EH (cell line): ENCODE measurements at regions not wholly inside any gene's neighbourhood (a gene's known extent, or its start where the extent isn't known, plus 50 kb on each side); places are given as distances from the start of the nearest gene placed in this dataset.

Experiments
- DNase-seq: peaks from one replicate; pipeline ENCODE4 v3.0.0-alpha.2; 2015; ENCODE audit warnings: low read depth

DNA sequence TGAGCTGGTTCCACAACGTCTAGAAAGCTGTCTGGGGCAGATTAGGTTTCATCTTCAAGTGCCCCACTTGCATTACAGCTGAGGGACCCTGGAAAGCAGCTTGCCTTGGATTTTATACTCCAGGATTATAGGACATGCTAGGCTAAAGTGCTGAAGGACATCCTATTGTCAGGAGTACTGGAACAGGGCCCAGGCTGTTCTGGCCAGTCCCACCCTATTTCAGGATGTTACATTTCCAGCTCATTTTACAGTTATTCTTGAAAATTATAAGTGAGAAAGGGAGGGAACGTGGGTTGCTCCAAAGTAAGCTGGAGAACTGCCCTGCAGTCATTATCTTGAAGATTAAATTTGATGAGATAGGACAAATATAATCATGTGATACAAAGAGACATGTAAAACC is 71.0 kb upstream of the UGT8 start:
- DNase-seq: no peak

DNA sequence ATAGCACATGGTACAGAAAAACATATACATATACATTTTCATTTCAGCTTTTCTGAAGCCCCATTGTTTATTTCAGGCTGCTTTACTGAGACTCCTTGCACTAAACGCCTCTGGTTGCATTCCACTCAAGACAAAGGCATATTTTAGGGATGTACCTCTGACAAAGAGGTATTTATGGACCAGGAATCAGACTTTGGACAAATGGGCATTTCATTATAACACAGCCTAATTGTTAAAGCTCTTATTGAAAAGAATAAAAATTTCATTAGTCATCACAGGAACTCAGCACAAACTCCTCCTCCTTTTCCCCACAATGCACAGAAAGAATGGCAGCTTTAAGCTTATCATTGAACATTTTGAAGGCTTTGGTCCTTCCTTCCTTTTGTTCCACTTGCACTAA is 62.9 kb upstream of the UGT8 start:
- no peak for DNase-seq

DNA sequence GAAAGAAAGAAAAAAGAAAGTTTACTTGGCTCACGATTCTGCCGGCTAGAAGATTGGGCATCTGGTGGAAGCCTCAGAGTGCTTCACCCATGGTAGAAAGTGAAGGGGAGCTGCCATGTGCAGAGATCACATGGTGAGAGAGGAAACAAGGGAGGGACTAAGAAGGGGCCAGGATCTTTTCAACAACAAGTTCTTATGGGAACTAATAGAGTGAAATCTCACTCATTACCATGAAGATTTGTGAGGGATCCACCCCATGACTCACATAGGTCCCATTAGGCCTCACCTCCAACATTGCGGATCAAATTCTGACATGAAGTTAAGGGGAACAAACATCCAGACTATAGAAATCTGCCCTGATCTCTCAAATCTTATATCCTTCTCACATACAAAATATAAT is 61.3 kb upstream of the UGT8 start:
- DNase-seq: no peak

DNA sequence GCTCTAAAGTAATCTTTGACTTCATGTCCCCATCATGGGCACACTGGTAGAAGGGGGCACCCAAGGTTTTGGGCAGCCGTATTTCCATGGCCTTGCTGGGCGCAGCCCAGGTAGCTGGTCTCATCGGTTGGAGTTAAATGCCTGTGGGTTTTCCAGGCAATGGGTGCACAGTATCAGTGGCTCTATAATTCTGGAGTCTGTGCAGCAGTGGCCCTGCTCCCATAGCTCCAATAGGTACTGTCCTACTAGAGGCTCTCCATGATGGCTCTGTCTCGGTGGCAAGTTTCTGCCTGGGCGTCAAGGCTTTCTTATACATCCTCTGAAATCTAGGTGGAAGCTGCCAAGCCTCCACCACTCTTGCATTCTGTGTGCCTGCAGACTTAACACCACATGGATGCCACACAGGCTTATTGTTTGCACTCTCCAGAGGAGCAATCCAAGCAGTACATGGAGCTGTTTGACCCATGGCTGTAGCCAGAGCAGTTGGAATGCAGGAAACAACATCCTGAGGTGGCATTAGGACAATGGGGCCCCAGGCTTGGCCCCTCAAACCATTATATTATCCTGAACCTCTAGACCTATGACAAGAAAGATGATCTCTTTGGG is 60.5 kb upstream of the UGT8 start:
- DNase-seq: no peak

DNA sequence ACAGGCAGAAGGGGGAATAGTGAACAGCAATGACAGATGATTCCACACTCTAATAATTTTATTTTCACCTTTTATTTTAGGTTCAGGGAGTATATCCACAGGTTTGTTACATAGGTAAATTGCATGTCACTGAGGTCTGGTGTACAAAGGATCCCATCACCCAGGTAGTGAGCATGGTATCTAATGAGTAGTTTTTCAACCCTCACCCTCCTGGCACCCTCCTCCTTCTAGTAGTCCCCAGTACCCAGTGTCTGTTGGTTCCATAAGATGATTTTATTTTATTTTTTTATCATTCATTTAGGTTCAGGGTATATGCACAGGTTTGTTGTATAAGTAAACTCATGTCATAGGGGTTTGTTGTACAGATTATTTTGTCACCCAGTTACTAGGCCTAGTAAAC is 58.6 kb upstream of the UGT8 start:
- DNase-seq: no peak

DNA sequence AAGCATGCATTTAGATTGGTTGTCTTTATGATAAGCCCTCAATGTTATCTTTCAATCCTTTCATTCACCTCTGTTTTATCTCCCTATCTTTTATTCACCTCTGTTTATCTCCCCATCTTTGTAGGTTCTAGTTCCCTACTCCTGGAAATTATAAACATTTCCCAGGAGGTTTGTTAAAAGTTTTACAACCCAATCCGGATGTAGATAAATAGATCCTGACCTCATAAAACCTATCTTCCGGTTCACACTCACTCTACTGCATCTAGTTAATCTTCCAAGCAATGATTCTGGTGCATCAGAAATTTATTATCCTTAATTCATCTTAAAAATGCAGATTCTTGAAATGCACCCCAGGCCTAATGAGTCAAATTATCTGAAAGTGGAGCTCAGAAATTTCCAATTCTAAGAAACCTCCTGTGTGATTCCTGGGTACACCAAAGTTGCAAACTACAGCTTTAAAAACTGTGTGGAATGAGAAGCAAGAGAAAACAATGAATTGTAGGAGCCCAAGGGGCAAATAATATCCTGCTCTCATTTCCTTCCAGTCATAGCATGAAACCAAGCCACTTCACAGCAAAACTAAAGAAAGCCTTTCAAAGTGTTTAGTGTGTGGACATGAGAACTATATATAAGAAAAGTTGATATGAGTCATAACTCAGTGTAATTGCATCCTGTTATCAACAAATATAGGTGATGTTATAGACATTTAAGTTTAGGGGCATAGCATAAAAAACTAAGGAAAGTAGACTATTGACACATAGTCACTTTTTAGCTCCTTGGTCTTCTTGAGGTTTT is 51.1 kb upstream of the UGT8 start:
- DNase-seq: no peak
